ENCODE measurements at regions not wholly inside any gene's neighbourhood (a gene's known extent, or its start where the extent isn't known, plus 50 kb on each side); places are given as distances from the start of the nearest gene placed in this dataset.

DNA sequence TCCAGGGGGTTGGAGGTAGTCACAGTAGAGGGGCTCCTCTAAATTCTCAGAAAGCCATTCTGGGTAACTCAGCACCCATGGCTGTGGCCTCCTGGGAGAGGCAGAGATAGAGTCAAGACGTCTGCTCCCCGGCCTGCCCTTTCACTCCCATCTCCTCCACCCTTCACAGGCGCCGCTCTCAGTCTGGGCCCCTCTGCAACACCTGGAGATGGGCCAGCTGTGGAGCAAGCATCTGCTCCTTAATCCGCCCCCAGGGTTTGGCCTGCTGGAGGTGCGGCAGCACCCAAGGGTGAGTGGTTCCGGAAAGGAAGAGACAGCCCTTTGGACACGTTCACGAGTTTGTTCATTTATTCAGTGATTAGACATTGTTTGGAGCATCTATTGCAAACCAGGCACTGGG, 271.3 kb downstream of the BMP7 start:
- no peak for DNase-seq (ENCODE audit: low read depth in 2 of 2)

DNA sequence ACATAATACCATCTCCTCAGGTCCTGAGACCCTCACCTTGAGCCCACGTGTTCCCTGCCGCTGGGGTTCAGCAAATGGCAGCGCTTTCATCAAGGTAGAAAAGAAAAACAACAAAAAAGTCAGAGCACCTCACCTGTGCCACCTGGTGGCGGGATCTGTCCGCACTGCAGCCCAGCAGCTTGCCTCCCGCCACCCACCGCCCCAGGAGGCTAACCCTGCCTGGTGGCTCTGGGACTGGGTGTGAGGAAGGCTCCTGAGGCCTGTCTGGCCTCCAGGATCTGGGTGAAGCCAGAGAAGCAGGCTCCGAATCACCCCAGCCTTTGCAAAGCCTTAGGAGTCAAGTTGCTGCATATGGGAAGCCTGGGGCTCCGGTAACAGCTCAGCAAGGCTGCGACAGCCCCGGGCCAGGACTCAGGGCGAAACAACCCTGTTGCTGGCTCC, 270.8 kb downstream of the BMP7 start:
- no peak for DNase-seq (ENCODE audit: low read depth in 2 of 2)

DNA sequence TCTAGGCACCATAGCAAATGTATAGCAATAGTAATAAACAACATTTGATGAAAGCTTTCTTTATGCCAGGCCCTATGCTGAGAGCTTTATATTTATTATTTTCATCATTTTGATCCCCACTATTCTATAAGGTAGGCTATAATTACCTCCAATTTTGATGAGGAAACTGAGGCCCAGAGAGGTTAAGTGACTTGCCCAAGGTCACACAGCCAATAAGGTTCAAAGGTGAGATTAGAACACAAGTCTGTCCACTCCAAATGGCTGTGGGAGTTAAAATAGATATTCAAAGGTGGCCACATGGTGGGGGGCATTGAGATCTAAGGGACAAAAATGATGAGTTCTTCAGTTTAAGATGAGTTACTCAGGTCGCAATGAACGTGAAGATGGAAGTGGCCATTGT, 269.9 kb downstream of the BMP7 start:
- DNase-seq (ENCODE audit: low read depth in 2 of 2) = no peak

DNA sequence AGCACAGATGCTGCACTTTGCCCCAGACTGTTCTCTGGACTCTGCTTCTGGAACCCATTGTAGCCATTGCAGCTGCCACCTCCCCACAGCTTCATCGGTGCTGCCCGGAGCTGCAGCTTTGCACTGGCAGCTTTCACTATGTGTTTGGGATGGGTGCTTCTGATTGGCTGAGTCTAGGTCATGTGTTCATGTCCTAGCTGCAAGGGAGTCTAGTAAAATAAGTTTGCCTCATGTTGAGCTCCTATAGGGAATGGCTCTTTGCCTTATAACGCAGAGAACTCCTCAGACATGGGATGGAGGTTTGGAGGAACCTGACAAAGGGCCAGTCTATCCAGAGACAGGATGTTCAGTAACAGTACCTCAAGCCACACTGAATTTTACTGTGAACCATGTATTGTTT, 268.0 kb downstream of the BMP7 start:
- no peak for DNase-seq (ENCODE audit: low read depth in 2 of 2)

DNA sequence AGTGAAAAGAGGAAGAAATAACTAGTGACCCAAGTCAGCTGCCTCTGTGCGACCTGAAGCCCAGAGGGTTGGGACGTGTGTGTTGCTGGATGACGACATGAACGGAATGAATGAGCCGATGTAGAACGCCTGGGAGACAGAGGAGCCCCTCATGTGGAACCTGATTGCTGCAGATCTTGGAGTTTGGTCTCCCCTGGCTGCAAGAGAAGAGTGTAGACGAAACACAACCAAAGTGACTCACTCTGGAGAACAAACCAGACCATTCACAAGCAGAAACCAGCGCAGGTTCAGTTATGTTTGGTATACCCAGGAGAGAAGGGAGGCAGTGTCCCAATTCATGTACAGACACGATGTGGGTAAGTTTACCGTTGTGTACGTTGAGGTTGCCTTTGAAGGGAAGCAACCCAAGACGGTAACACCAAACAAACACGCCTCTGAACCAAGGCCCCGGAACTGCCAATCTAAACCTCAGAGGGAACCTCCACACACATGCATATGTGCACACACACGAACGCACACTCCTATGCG, 265.9 kb downstream of the BMP7 start:
- DNase-seq (ENCODE audit: low read depth in 2 of 2) = no peak

DNA sequence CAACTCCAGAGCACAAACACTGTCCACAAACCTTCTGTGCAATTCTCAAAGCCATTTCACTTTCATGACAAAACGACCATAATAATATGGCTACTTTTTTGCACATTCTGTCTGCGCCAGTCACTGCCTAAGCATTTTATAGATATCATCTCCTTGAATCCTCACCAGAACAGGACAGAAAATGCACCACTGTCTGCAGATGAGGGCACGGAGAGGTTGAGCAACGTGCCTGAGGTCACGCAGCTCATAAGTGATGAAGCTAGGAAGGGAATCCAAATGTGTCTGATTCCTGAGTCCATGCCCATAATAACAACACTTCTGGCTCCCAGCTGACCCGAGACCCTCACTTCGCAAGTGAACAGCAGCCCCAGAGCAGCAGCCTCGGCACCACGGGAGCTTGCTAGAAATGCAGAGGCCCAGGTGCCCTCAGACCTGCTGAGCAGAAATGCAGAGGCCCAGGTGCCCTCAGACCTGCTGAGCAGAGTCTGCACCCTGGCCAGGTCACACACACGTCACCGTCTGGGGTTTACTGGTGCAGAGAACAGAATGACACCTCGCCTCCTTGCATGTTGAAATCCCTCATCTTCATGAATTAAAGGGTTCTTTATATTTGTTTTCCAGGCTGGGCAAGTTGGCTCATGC, 265.2 kb downstream of the BMP7 start:
- DNase-seq (ENCODE audit: low read depth in 2 of 2) = no peak

DNA sequence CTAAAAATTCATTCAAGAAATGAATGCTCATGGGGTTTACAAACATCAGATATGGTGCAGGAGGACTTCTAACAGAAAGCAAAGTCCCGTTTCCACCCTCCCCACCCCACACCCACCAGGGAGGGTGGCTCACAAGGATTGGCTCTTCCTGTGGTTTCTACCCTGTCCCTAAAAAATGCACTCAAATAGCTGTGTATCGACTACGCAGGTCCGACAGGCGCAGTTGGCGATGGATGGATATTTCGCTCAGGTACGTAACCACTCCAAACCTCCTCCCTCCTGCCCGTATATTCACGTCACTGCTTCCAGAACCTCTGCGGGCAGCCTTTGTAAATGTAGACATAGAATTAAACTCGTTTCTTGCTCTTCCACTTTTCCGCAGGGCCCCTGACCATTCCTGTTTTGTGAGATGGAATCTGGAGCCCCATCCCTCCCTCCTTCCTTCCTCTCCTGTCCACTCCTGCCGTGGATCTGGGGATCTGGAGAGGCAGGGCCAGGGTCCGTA, 264.3 kb downstream of the BMP7 start:
- no peak for DNase-seq (ENCODE audit: low read depth in 2 of 2)

DNA sequence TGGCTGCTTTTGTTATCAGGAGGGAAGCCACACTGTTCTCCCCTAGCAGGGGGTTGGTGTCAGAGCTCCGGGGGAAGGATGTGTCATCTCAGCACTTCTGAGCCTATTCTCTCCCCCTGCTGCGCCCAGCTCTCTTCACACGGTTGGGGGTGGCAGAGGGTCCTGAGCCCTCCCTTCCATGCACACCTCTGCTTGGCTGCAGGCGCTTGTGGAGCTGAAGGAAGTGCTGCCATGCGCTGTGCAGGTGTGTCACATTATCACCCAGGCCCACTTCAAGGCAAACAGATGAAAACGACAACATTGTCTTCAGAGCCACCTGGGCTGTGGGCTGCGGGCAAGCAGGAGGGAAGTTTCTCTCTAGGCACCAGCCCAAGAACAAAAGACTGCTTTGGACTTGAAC, 263.4 kb downstream of the BMP7 start:
- no peak for DNase-seq (ENCODE audit: low read depth in 2 of 2)

DNA sequence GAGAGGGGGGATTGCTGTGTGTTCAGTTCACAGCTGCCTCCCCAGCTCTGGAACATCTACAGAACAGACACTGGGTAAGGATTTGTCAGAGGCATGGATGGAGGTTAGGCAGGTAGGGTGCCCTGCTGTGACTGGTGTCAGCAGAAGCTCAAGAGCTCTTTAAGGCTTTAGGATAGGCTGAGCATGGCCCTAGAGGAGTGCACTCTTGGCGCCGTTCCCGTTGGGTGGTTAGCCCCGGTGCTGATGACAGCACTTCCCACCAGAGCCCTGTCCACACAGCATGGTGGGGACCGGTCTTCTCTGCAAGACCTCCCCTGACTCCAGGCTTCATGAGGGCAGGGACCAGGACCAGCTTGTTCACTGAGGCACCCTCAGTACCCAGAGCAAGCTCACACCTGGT, 262.0 kb downstream of the BMP7 start:
- no peak for DNase-seq (ENCODE audit: low read depth in 2 of 2)

DNA sequence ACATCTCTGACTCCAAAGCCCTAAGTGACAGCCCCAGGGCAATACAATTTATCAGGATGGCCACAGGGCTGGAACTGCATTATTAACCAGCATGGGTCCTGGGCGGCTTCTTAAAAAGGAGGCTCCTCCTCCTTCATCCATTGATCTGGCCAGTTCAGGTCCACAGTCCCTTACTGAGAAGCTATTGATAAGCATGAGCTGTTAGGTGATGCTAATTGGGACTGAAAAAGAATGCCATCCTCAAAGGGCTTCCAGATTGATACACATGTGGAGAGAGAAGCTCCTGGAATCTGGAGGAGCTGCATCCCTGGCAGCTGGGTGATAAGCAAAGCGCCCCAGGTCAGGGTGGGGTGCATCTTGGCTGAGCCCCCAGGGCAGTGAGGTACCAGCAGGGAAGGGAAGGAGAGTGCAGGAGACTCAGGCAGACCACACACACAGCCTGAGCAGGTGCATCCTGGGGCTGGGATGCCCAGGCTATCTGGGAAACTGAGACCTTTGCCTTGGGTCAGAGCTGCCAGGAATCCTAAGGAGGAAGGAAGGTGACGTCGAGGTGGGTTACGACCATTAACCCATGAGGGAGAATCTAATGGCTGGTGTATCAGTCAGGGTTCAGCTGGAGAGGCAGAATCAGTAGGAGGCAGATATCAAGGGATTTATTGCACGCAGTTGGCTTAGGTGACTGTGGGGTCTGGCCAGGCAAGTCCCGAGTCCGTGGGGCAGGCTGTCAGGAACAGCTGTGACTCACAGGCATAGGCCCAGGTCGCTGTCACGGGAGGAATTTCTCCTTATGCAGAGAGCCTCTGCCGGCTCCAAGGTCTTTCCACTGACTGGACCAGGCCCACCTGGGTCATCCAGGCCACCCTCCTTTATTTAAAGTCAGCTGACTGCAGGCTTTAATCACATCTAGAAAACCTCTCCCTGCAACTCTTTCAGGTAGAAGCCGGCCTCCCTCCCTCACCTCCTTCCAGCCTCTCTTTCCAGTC, 261.2 kb downstream of the BMP7 start:
- DNase-seq (ENCODE audit: low read depth in 2 of 2) = no peak

DNA sequence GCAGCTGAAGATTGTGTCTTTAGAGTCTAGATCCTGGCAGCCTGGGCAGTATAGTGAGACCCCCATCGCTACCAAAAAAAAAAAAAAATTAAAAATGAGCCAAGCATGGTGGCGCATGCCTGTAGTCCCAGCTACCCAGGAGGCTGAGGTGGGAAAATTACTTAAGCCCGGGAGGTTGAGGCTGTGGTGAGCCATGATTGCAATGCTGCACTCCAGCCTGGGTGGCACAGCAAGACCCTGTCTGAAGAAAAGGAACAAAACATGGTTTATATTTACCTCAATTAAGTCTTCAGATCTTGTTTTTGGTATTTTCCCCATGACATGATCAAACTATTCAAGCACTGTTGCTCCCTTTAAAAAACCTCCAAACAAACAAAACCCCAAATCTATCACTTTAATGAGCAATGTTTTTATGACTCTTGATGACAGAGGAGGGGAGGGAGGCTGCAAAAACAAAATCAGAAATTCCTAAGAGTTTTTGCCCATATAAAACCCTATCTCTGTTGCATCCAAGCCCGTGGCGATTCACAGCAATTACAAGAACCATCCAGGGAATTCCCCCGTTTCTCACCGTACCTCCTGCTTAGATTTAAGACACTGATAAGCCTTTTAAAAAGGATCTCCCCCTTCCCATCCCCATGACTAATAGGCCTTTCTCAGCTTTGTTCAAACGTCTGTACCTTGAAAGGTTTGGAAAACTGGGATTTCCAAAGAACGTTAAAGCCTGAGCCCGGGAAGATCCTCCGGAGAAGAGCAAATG, 259.9 kb downstream of the BMP7 start:
- no peak for DNase-seq (ENCODE audit: low read depth in 2 of 2)

DNA sequence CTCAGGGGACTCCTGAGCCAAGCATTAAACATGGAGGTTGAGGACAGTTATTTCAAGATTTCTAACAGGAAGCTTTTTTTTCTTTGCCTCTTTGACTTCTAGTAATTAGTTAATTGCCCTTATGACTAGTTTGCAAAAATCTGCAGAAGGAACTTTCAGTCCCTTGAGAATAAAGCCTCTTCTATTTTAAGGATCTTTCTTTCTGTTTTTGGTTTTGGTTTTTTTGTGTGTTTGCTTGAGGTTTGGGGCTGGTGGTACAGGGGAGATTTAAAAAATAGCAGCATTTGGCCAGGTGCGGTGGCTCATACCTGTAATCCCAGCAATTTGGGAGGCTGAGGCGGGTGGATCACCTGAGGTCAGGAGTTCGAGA, 259.3 kb downstream of the BMP7 start:
- no peak for DNase-seq (ENCODE audit: low read depth in 2 of 2)

DNA sequence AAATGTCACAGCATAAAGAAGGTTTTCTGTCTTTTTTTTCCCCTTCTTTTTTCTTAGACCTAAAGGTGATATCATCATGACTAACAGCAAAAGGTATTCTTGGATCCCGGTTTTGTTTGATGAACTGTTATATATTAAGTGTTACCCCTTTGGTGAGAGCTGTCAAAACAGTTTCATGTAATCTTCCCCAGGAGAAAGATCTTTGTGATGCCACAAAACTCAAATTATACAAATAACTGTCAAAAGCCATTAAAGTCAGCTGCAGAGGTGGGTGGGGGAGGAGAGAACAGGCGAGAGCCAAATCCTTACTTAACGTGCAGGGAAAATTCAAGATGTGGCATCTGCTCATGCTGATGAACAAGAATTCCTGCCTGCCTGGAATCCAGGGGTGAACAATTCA, 258.2 kb downstream of the BMP7 start:
- DNase-seq (ENCODE audit: low read depth in 2 of 2) = no peak

DNA sequence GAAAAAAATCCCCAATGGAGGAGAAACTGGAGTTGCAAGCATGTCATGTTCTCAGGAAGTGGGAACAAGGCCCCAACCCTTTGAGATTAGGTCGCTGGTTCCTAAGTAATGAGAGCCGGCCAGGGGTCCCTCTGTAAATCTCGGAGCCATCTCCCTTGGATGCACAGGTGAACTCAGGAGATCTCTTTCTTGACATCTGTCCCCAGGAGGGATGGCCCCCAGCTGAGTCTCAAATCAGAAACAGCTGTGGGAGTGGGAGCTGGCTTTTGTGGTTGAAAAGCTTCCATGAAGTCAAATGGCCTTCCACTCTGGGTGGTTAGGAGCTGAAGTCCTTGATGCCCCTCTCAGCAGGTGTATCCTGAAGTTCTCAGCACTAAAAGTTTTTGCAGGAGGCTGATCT, 257.1 kb downstream of the BMP7 start:
- no peak for DNase-seq (ENCODE audit: low read depth in 2 of 2)

DNA sequence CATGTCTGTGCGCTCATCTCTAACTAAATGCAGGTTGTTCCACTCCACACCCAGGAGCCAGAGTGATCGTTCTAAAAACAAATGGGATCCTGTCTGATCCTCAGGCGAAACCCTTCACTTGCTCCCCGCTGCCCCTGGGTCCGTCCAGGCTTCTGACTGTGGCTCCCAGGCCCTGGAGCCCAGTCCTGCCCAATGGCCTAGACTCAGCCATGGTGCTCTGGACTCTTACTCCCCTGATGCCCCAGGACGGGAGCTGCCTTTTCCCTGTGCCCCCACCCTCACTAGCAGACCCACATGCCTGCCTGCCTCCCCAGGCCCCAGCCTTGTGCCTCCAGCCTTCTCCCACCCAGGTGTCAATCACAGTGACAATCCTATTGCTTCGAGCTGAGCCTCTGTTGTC, 256.7 kb downstream of the BMP7 start:
- DNase-seq (ENCODE audit: low read depth in 2 of 2) = no peak

DNA sequence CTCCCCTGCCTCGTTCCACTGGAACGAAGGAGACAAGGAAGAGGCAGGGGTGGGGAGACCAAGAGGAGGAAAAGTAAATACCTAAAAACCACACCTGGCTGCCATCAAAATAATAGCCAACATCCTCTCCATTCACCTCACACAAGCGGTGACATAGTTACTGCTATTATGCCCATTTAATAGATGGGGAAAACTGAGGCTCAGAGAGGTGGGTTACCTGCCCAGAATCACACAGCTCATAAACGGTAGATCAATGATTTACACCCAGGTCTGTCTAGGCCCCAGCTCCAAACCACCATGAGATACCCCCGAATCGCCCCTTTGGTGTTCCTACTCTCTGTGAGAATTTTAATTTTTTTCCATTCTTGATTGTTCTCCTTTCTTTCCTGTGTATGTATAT, 253.8 kb downstream of the BMP7 start:
- no peak for DNase-seq (ENCODE audit: low read depth in 2 of 2)

DNA sequence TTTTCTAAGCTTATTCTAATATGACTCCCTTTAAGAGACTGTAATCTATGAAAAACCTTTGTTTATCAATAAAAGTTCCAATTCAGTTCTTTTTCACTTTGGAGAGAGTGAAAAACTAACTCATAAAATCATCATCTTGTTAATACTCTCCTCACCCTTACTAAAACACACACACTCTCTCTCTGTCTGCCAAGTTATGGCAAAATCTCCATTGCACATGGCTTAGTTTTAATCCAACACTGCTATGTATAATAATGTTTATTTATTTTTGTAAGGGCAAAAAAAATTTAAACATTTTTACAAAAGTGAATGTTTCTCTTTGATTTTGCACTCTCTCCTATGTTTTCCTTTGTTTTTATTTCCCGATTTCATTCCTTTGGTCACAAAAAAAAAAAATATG, 253.2 kb downstream of the BMP7 start:
- no peak for DNase-seq (ENCODE audit: low read depth in 2 of 2)

DNA sequence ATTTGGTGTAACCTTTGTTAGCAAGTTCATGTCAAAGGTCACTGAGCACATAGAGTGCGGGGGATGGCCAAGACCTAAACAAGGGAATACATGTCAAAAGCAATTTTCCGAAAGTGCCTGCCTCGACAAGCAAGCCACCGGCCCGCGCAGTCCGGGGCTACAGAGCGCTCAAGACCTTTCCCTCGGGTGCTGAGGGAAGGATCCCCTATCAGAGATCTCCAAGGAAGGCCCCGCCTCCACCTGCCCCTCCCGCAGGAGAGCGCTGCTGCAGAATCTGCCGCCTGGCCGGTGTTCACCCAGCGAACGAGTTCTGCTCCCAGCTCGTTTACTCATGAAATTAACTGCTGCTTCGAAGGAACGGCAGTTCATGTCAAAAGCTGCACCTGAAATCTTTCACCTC, 252.7 kb downstream of the BMP7 start:
- DNase-seq (ENCODE audit: low read depth in 2 of 2) = no peak

DNA sequence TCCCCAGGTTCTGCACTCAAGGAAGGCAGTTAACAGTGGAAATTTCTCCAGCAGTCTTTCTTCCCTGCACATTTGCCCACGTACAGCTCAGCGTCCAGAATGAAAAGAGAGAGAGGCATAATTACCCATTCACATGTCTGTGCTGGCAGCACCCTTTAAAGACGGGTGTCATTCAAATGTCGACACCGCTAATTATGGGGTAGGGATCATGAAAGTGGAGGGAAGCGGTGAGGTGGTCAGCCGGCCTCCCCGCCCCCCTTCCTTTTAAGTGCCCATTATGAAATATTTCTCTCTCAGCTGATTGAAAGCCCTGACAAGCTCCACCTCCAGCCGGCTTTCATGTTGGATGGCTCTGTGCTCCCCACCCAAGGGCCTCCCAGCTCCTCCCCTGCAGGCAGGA, 246.1 kb downstream of the BMP7 start:
- no peak for DNase-seq (ENCODE audit: low read depth in 2 of 2)

DNA sequence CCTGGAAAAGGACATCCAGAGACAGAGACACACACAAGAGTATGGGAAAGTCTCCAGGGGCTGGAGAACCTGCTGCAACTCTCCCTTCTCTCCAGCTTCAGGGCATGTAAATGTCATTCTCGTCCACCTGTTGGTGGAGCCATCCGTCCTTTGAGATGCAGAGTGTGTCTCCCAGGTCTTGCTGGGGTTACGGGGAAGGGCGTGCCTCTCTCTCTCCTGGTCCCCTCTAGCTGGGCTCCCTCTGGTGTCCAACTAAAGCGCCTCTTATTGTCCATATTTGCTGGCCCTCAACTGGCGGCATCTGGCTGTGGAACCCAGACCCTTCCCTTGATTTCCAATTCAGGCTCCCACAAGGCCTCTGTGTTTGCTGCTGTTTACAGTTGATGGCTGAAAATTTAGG, 244.1 kb downstream of the BMP7 start:
- DNase-seq (ENCODE audit: low read depth in 2 of 2) = no peak

DNA sequence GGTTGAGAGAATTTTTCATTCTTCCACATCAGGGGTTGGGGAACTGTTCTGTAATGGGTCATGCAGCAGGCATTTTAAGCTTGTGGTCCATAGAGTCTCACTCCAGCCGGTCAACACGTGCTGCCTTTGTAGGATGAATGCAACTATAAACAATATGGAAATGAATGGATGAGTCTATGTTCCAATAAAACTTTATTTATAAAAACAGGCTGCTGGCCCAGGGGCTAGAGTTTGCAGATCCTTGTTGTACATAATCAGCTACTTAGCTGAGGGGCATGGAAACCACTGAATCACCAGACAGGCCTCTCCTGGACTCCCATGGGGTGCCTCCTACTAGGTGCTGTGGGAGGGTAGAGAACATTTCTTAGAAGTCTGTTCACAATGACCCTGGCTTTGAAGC, 243.4 kb downstream of the BMP7 start:
- DNase-seq (ENCODE audit: low read depth in 2 of 2) = no peak

DNA sequence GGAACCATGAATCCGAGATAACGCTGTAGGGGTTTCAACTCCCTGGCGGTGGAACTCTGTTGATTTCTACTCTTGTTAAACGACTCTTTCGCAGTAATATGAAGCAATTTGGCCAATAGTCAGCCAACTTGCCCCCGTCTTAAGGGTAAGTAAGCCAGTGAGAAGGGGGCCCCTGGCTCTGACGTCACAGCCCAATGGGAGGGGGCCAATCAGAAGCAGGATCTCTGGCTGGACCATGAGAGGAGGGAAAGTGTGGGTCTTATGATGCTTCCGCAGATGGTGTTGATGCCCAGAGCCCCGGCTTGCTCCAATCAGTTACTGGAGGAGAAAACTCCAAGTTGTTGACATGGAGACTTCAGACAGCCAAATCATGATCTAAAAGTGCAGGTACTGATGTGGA, 242.4 kb downstream of the BMP7 start:
- no peak for DNase-seq (ENCODE audit: low read depth in 2 of 2)
